Activated CD4-positive, alpha-beta T cell treated with anti-CD3 and anti-CD28 coated beads for 24 hours (primary cell): ENCODE measurements at regions not wholly inside any gene's neighbourhood (a gene's known extent, or its start where the extent isn't known, plus 50 kb on each side); places are given as distances from the start of the nearest gene placed in this dataset.
"Not testable (repeated sequence)": the region's sequence is repeated elsewhere in the genome, so short reads cannot be mapped to it uniquely, and the experiment has no call there.

ENCODE experiments used
- DNase-seq, 2 donors: peaks; one replicate each; pipeline ENCODE4 v3.0.0-alpha.2; 2020; ENCODE audit warnings: low read depth in 2 of 2

GRCh38 chr4:11710453-11711093, 281.9 kb upstream of the HS3ST1 start:
- no peak for DNase-seq

- DNase-seq, result no peak
Measured at GRCh38 chr4:11704186-11704830, 275.6 kb upstream of the HS3ST1 start.

GRCh38 chr4:11702886-11703557, 274.3 kb upstream of the HS3ST1 start:
- DNase-seq, result no peak

- DNase-seq, result no peak
Measured at GRCh38 chr4:11701966-11702725, 273.5 kb upstream of the HS3ST1 start.

- no peak for DNase-seq
Measured at GRCh38 chr4:11700751-11701226, 272.1 kb upstream of the HS3ST1 start.

- no peak for DNase-seq
Measured at GRCh38 chr4:11698846-11699590, 270.3 kb upstream of the HS3ST1 start.

- no peak for DNase-seq
Measured at GRCh38 chr4:11698033-11698432, 269.3 kb upstream of the HS3ST1 start.

GRCh38 chr4:11693693-11694092, 265.0 kb upstream of the HS3ST1 start:
- DNase-seq, result no peak

GRCh38 chr4:11691236-11691635, 262.5 kb upstream of the HS3ST1 start:
- DNase-seq, result no peak

GRCh38 chr4:11687727-11688126, 259.0 kb upstream of the HS3ST1 start:
- no peak for DNase-seq

- no peak for DNase-seq
Measured at GRCh38 chr4:11685481-11685880, 256.8 kb upstream of the HS3ST1 start.

- no peak for DNase-seq
Measured at GRCh38 chr4:11675051-11675800, 246.5 kb upstream of the HS3ST1 start.

GRCh38 chr4:11670304-11670703, 241.6 kb upstream of the HS3ST1 start:
- DNase-seq, result no peak

- no peak for DNase-seq
Measured at GRCh38 chr4:11669156-11669555, 240.5 kb upstream of the HS3ST1 start.

- DNase-seq, result no peak
Measured at GRCh38 chr4:11663114-11663513, 234.4 kb upstream of the HS3ST1 start.

- DNase-seq, result no peak
Measured at GRCh38 chr4:11650801-11651596, 222.3 kb upstream of the HS3ST1 start.

- no peak for DNase-seq
Measured at GRCh38 chr4:11647433-11647832, 218.7 kb upstream of the HS3ST1 start.

- DNase-seq, result not testable (repeated sequence)
Measured at GRCh38 chr4:11643081-11643480, 214.4 kb upstream of the HS3ST1 start.

GRCh38 chr4:11640584-11640983, 211.9 kb upstream of the HS3ST1 start:
- DNase-seq, result no peak

- no peak for DNase-seq
Measured at GRCh38 chr4:11636551-11636950, 207.9 kb upstream of the HS3ST1 start.
